ENCODE measurements at regions not wholly inside any gene's neighbourhood (a gene's known extent, or its start where the extent isn't known, plus 50 kb on each side); places are given as distances from the start of the nearest gene placed in this dataset.

GRCh38 chr3:17941152-17941551 is 198.7 kb upstream of the TBC1D5 start:
- H3K79me2 ChIP-seq (ENCODE audit: insufficient read depth) = no peaks in the 10 kb centered on the region
- no peaks in the 10 kb centered on the region for H3K9me2 ChIP-seq
- H3K4me1 ChIP-seq (ENCODE audit: control insufficient read depth in 1 of 2, insufficient read depth in 2 of 2, low read depth in 1 of 2, low read length in 1 of 2) = no peaks in the 10 kb centered on the region; a peak in 1 of 4 replicates
- H3K9me3 ChIP-seq = no peaks in the 10 kb centered on the region
- H3K27ac ChIP-seq (ENCODE audit: low read depth in 2 of 2, low read length in 1 of 2) = no peak overlapping the region
- ChIA-PET CTCF (interaction anchor here (1.7 kb wide), 1 partner anchor 32 kb away, joined by 3 read pairs; no protein-coding TSS in a partner anchor), POLR2A (no interaction called here)
- H3F3A ChIP-seq (replicated peaks; ENCODE audit: insufficient read depth) = no peaks in the 10 kb centered on the region
- H2AFZ ChIP-seq (ENCODE audit: low read depth) = no peak overlapping the region
- H3K4me3 ChIP-seq (ENCODE audit: low read depth in 2 of 2, low read length in 1 of 2) = no peak overlapping the region
- no peak overlapping the region for H3K4me2 ChIP-seq
- no peak overlapping the region for H3K9ac ChIP-seq
- no peaks in the 10 kb centered on the region for H4K20me1 ChIP-seq (ENCODE audit: insufficient read depth)
- no peaks in the 10 kb centered on the region for H3K27me3 ChIP-seq (ENCODE audit: insufficient read depth)
- no peak for DNase-seq
- no peaks in the 10 kb centered on the region for H3K36me3 ChIP-seq (replicated peaks in 1 of 2; ENCODE audit: control insufficient read depth in 1 of 2, insufficient read depth in 2 of 2, low read length in 1 of 2)
- WGBS (ENCODE audit: low lambda C conversion rate) = 52% methylated on average over 2 of the region's 2 CpGs
- no peak for TF ChIP-seq NFIC (IDR thresholded peaks at IDR 0.05; ENCODE audit: borderline replicate concordance)
- TF ChIP-seq REST (IDR thresholded peaks at IDR 0.05; ENCODE audit: low read depth, low read length) = no peak
- no peak for TF ChIP-seq IRF3 (IDR thresholded peaks at IDR 0.05; ENCODE audit: low read depth, low read length)
- TF ChIP-seq RCOR1 (IDR thresholded peaks at IDR 0.05; ENCODE audit: low read length) = no peak
- TF ChIP-seq EZH2phosphoT487 (IDR thresholded peaks at IDR 0.05; ENCODE audit: borderline replicate concordance, low read depth) = no peak
- no peak for TF ChIP-seq ZBTB33 (IDR thresholded peaks at IDR 0.05; ENCODE audit: borderline replicate concordance, low read depth)
- TF ChIP-seq RXRA (IDR thresholded peaks at IDR 0.05; ENCODE audit: borderline replicate concordance, low read depth) = no peak
- TF ChIP-seq TAF1 (IDR thresholded peaks at IDR 0.05; ENCODE audit: borderline replicate concordance, low read depth, low read length) = no peak
- TF ChIP-seq ELF1 (IDR thresholded peaks at IDR 0.05) = no peak
- no peak for TF ChIP-seq FOXM1 (IDR thresholded peaks at IDR 0.05; ENCODE audit: low read depth)
- TF ChIP-seq SIN3A (IDR thresholded peaks at IDR 0.05; ENCODE audit: borderline replicate concordance, low read depth, low read length) = no peak
- TF ChIP-seq TCF12 (IDR thresholded peaks at IDR 0.05) = no peak

Measured in SK-N-SH (cell line).